A673 (cell line): ENCODE measurements at regions not wholly inside any gene's neighbourhood (a gene's known extent, or its start where the extent isn't known, plus 50 kb on each side); places are given as distances from the start of the nearest gene placed in this dataset.

Experiments
- BruUV-seq: library from RNA; stranded (reverse); fragments of 400-500 nt; replicated peaks from 2 replicates; lab custom pipeline; 2021; lab: Mats Ljungman, UMichigan
- CTCF ChIA-PET: fragments of 300-600 bp; sonication (Branson Sonifier 250); formaldehyde crosslinking; loops from one replicate; lab custom pipeline; 2022; ENCODE audit warnings: antibody characterized with exemption; lab: Charles Lee
- POLR2A ChIA-PET: fragments of 300-600 bp; sonication (Branson Sonifier 250); formaldehyde crosslinking; loops from one replicate; lab custom pipeline; 2022; ENCODE audit warnings: antibody characterized with exemption; ENCODE audit not compliant: low non-redundant PET; lab: Charles Lee
- DNase-seq: peaks from one replicate; pipeline ENCODE4 v3.0.0-alpha.2; 2015; ENCODE audit warnings: low spot score
- H3K27ac ChIP-seq: fragments of 200-600 bp; sonication (generic); 2 replicates; pipeline ENCODE4 v1.5.1; 2016; ENCODE audit warnings: mixed run types, low read depth, mild to moderate bottlenecking, mixed read lengths, antibody characterized with exemption, low read length; ENCODE audit not compliant: poor library complexity, severe bottlenecking
- H3K27me3 ChIP-seq: fragments of 200-600 bp; sonication (generic); replicated peaks from 2 replicates; pipeline ENCODE4 v1.6.1; 2017; ENCODE audit warnings: mixed run types, low read depth, mild to moderate bottlenecking, mixed read lengths, antibody characterized with exemption, low read length; ENCODE audit not compliant: insufficient read depth, poor library complexity
- H3K36me3 ChIP-seq: fragments of 200-600 bp; sonication (generic); 2 replicates; pipeline ENCODE4 v1.6.1; 2016; ENCODE audit warnings: mixed run types, mild to moderate bottlenecking, mixed read lengths, antibody characterized with exemption, low read length; ENCODE audit not compliant: insufficient read depth, poor library complexity, severe bottlenecking
- H3K4me1 ChIP-seq: fragments of 200-600 bp; sonication (generic); 2 replicates; pipeline ENCODE4 v1.6.1; 2017; ENCODE audit warnings: mixed run types, mild to moderate bottlenecking, mixed read lengths, antibody characterized with exemption, low read length; ENCODE audit not compliant: insufficient read depth, poor library complexity, severe bottlenecking
- H3K4me3 ChIP-seq: fragments of 200-600 bp; sonication (generic); 2 replicates; pipeline ENCODE4 v1.5.1; 2016; ENCODE audit warnings: low read depth, mixed run types, mild to moderate bottlenecking, mixed read lengths, low read length; ENCODE audit not compliant: poor library complexity, severe bottlenecking
- H3K9me3 ChIP-seq: fragments of 200-600 bp; sonication (generic); 2 replicates; pipeline ENCODE4 v1.6.1; 2016; ENCODE audit warnings: mixed run types, low read depth, mild to moderate bottlenecking, mixed read lengths, antibody characterized with exemption, low read length; ENCODE audit not compliant: poor library complexity, severe bottlenecking
- EZH2 ChIP-seq: fragments of 200-600 bp; sonication (generic); IDR thresholded peaks from 2 replicates; pipeline ENCODE4 v1.6.1; 2017; ENCODE audit warnings: borderline replicate concordance, low read depth, mild to moderate bottlenecking, mixed read lengths, antibody characterized with exemption, low read length; ENCODE audit not compliant: poor library complexity, severe bottlenecking
- intact Hi-C: fragments of 100-400 bp; cut with micrococcal nuclease; formaldehyde crosslinking; loops from one replicate; pipeline ENCODE4 v1.10.0; 2022; ENCODE audit not compliant: unreplicated experiment
- TF ChIP-seq, protein P1 (sequence below): fragments of 300-800, 200-600 bp; sonication (generic); conservative IDR thresholded peaks from 2 replicates; pipeline ENCODE4 v1.5.1; 2017; ENCODE audit warnings: low read depth, mild to moderate bottlenecking, antibody characterized with exemption, low read length, moderate library complexity, mixed read lengths

DNA sequence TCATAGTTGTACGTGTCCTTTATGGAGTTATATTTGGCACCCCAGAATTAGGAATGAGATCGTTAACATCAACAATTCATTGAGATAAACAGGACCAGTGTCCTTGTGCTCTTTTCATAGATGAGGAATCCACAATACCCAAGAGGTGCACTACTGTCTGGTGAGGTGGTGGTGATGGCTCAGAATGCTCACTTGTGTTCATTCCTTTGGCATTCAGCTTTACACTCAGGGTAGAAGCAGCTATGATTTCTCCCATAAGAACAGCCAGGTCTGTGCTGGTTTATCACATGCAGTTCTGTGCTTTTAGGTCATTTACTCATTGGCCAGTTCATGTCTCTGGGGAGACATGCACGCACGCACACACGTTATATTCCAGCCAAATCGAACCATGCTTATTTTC, 167.2 kb downstream of the FAT3 start:
- Histone ChIP-seq H3K36me3 (no peaks in the 10 kb centered on the region), H3K4me3 (no peak overlapping the region), H3K27me3 (no peaks in the 10 kb centered on the region), H3K9me3 (no peaks in the 10 kb centered on the region), H3K4me1 (peaks cover 18% of the 10 kb centered on the region), H3K27ac (no peak overlapping the region)
- DNase-seq: no peak
- CTCF ChIA-PET: no interaction called here
- intact Hi-C loops: no loop called here
- TF ChIP-seq, protein P1, sequence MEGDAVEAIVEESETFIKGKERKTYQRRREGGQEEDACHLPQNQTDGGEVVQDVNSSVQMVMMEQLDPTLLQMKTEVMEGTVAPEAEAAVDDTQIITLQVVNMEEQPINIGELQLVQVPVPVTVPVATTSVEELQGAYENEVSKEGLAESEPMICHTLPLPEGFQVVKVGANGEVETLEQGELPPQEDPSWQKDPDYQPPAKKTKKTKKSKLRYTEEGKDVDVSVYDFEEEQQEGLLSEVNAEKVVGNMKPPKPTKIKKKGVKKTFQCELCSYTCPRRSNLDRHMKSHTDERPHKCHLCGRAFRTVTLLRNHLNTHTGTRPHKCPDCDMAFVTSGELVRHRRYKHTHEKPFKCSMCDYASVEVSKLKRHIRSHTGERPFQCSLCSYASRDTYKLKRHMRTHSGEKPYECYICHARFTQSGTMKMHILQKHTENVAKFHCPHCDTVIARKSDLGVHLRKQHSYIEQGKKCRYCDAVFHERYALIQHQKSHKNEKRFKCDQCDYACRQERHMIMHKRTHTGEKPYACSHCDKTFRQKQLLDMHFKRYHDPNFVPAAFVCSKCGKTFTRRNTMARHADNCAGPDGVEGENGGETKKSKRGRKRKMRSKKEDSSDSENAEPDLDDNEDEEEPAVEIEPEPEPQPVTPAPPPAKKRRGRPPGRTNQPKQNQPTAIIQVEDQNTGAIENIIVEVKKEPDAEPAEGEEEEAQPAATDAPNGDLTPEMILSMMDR: no peak
- TF ChIP-seq EZH2: no peak
- BruUV-seq: no TSS peak
- POLR2A ChIA-PET: no interaction called here

DNA sequence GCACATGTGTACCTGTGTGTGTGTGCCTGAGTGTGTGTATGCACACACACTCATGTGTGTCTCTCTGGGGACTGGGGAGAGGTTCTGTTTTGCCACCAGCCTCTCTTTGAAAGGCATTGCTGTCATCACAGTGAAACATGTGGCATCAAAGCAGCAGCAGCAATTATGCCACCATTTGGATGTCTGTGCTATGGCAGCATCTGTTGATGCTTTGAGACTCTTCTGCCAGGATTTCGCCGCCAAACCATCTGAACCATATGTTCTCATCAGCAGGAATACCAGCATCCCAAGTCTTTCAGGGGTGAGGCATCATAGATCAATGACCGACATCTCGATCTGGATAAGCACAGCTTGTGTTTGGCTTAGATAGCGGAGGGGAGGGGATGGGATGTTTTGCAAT, 168.6 kb downstream of the FAT3 start:
- no TSS peak for BruUV-seq
- Histone ChIP-seq H3K36me3 (no peaks in the 10 kb centered on the region), H3K4me3 (no peak overlapping the region), H3K27me3 (no peaks in the 10 kb centered on the region), H3K4me1 (peaks cover 7% of the 10 kb centered on the region), H3K27ac (no peak overlapping the region), H3K9me3 (no peaks in the 10 kb centered on the region)
- intact Hi-C loops: no loop called here
- TF ChIP-seq, protein P1: no peak
- no peak for TF ChIP-seq EZH2
- POLR2A ChIA-PET: no interaction called here
- DNase-seq: no peak
- CTCF ChIA-PET: no interaction called here

DNA sequence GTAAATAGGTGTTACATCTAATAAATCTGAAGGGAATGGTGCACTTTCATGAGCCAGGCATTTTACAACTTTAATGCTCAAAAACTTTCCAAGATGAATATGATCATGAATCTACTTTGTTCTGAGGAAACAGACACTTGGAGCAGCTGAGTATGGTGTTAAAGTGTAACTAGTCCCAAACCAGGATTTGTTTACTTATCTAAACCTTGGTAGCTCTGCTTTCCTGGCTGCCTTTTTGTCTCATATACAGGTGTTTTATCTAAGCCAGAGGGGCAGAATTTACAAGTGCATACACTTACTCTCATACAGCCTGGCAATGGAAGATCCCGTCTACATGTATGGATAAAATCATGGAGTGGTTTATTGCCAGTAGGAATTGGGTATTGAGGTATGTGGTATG, 171.5 kb downstream of the FAT3 start:
- Histone ChIP-seq H3K27ac (no peak overlapping the region), H3K4me3 (no peak overlapping the region), H3K27me3 (no peaks in the 10 kb centered on the region), H3K36me3 (no peaks in the 10 kb centered on the region), H3K9me3 (no peaks in the 10 kb centered on the region), H3K4me1 (no peaks in the 10 kb centered on the region)
- BruUV-seq: no TSS peak
- intact Hi-C loops: loop anchor here (5.0 kb wide), 1 partner anchor 174 kb away; the partner anchor contains the start of gene FAT3
- POLR2A ChIA-PET: no interaction called here
- DNase-seq: no peak
- TF ChIP-seq EZH2: no peak
- TF ChIP-seq, protein P1: no peak
- CTCF ChIA-PET: no interaction called here
